HG02678 (cell line): ENCODE measurements at regions not wholly inside any gene's neighbourhood (a gene's known extent, or its start where the extent isn't known, plus 50 kb on each side); places are given as distances from the start of the nearest gene placed in this dataset.

Source experiments
- ATAC-seq: cut with Tn5 transposase; IDR thresholded peaks from one replicate; pipeline ENCODE4 v1.9.1; 2021; ENCODE audit warnings: mild to moderate bottlenecking, moderate library complexity; ENCODE audit not compliant: unreplicated experiment

- ATAC-seq, result no peak
These were observed 159.1 kb upstream of the KCNK2 start for GRCh38 chr1:214923278-214923915.

GRCh38 chr1:214927796-214928195, 154.7 kb upstream of the KCNK2 start:
- no peak for ATAC-seq

- ATAC-seq, result no peak
These were observed 154.0 kb upstream of the KCNK2 start for GRCh38 chr1:214928574-214928973.

- ATAC-seq, result no peak
These were observed 149.2 kb upstream of the KCNK2 start for GRCh38 chr1:214933375-214933774.

- no peak for ATAC-seq
These were observed 148.5 kb upstream of the KCNK2 start for GRCh38 chr1:214934045-214934444.

GRCh38 chr1:214935258-214935657, 147.3 kb upstream of the KCNK2 start:
- no peak for ATAC-seq

GRCh38 chr1:214939180-214939579, 143.4 kb upstream of the KCNK2 start:
- no peak for ATAC-seq

GRCh38 chr1:214941061-214941460, 141.5 kb upstream of the KCNK2 start:
- no peak for ATAC-seq

GRCh38 chr1:214943054-214943453, 139.5 kb upstream of the KCNK2 start:
- no peak for ATAC-seq

GRCh38 chr1:214946615-214947014, 135.9 kb upstream of the KCNK2 start:
- ATAC-seq, result no peak

GRCh38 chr1:214952648-214953047, 129.9 kb upstream of the KCNK2 start:
- no peak for ATAC-seq

GRCh38 chr1:214953901-214954616, 128.5 kb upstream of the KCNK2 start:
- no peak for ATAC-seq

GRCh38 chr1:214954617-214954949, 128.0 kb upstream of the KCNK2 start:
- ATAC-seq, result no peak

- ATAC-seq, result no peak
These were observed 125.0 kb upstream of the KCNK2 start for GRCh38 chr1:214957330-214958137.

GRCh38 chr1:214958486-214958885, 124.1 kb upstream of the KCNK2 start:
- ATAC-seq, result no peak

- ATAC-seq, result no peak
These were observed 116.2 kb upstream of the KCNK2 start for GRCh38 chr1:214966346-214966745.

GRCh38 chr1:214967865-214968575, 114.5 kb upstream of the KCNK2 start:
- ATAC-seq, result no peak

GRCh38 chr1:214970016-214970415, 112.5 kb upstream of the KCNK2 start:
- no peak for ATAC-seq

- no peak for ATAC-seq
These were observed 111.5 kb upstream of the KCNK2 start for GRCh38 chr1:214971071-214971470.

GRCh38 chr1:214974002-214974401, 108.5 kb upstream of the KCNK2 start:
- no peak for ATAC-seq

GRCh38 chr1:214976665-214977064, 105.9 kb upstream of the KCNK2 start:
- ATAC-seq, result no peak
